Panc1 (cell line): ENCODE measurements at regions not wholly inside any gene's neighbourhood (a gene's known extent, or its start where the extent isn't known, plus 50 kb on each side); places are given as distances from the start of the nearest gene placed in this dataset.

Source experiments
- POLR2AphosphoS5 ChIP-seq: IDR thresholded peaks from 2 replicates; pipeline ENCODE4 v1.6.1; 2012; ENCODE audit warnings: mild to moderate bottlenecking, low read depth, low read length, moderate library complexity
- REST ChIP-seq, 2 experiments: IDR thresholded peaks; 2 replicates each; pipeline ENCODE4 v1.6.1; 2011 to 2012; ENCODE audit warnings: low read depth in 2 of 2, control low read depth in 1 of 2, low read length in 1 of 2, mild to moderate bottlenecking in 1 of 2, moderate library complexity in 1 of 2; ENCODE audit not compliant: insufficient read depth in 1 of 2
- TF ChIP-seq, protein P1 (sequence below): fragments of 450-650 bp; IDR thresholded peaks from 2 replicates; pipeline ENCODE4 v1.5.1; 2017; ENCODE audit warnings: mild to moderate bottlenecking

DNA sequence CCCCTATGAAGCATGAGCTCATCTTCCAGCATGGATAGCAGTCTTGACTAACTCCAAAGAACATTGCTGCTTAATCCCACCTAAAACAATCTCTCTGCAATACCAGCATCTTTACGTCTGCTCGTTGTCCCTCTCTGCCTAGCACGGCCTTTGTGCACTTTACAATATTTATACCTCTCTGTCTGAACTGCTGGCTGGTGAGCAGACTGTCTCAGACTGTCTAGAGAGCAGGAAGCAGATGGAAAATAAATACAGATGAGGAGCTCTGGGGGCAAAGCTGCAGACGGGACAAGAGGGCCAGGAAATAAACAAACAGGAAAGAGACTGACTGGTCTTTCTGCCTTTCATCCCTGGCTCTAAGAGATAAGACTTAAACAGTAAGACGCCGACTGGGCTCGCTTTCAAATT is 224.8 kb downstream of the ENC1 start:
- TF ChIP-seq, protein P1, sequence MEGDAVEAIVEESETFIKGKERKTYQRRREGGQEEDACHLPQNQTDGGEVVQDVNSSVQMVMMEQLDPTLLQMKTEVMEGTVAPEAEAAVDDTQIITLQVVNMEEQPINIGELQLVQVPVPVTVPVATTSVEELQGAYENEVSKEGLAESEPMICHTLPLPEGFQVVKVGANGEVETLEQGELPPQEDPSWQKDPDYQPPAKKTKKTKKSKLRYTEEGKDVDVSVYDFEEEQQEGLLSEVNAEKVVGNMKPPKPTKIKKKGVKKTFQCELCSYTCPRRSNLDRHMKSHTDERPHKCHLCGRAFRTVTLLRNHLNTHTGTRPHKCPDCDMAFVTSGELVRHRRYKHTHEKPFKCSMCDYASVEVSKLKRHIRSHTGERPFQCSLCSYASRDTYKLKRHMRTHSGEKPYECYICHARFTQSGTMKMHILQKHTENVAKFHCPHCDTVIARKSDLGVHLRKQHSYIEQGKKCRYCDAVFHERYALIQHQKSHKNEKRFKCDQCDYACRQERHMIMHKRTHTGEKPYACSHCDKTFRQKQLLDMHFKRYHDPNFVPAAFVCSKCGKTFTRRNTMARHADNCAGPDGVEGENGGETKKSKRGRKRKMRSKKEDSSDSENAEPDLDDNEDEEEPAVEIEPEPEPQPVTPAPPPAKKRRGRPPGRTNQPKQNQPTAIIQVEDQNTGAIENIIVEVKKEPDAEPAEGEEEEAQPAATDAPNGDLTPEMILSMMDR: no peak
- TF ChIP-seq REST (IDR thresholded peaks at IDR 0.05; ENCODE audit: insufficient read depth in 1 of 2, low read depth in 2 of 2, low read length in 1 of 2) (no peak), POLR2AphosphoS5 (no peak)
